GM21717 (cell line): ENCODE measurements at regions not wholly inside any gene's neighbourhood (a gene's known extent, or its start where the extent isn't known, plus 50 kb on each side); places are given as distances from the start of the nearest gene placed in this dataset.

Experiments used
- ATAC-seq: cut with Tn5 transposase; IDR thresholded peaks from one replicate; pipeline ENCODE4 v1.9.1; 2021; ENCODE audit warnings: mild to moderate bottlenecking, moderate library complexity; ENCODE audit not compliant: unreplicated experiment

GRCh38 chr2:199629301-199629700 lies 171.6 kb upstream of the SATB2 start:
- ATAC-seq = no peak

GRCh38 chr2:199627417-199627816 lies 169.7 kb upstream of the SATB2 start:
- no peak for ATAC-seq

GRCh38 chr2:199624958-199625357 lies 167.2 kb upstream of the SATB2 start:
- no peak for ATAC-seq

- no peak for ATAC-seq
Observed at GRCh38 chr2:199612509-199613130, 154.9 kb upstream of the SATB2 start.

- no peak for ATAC-seq
Observed at GRCh38 chr2:199607914-199608313, 150.2 kb upstream of the SATB2 start.

- ATAC-seq = no peak
Observed at GRCh38 chr2:199606193-199606780, 148.5 kb upstream of the SATB2 start.

GRCh38 chr2:199603721-199604291 lies 146.1 kb upstream of the SATB2 start:
- no peak for ATAC-seq

GRCh38 chr2:199602896-199603717 lies 145.4 kb upstream of the SATB2 start:
- ATAC-seq = no peak

GRCh38 chr2:199602271-199602895 lies 144.6 kb upstream of the SATB2 start:
- ATAC-seq = no peak

- ATAC-seq = no peak
Observed at GRCh38 chr2:199596549-199596948, 138.8 kb upstream of the SATB2 start.

- ATAC-seq = no peak
Observed at GRCh38 chr2:199594443-199594842, 136.7 kb upstream of the SATB2 start.

- no peak for ATAC-seq
Observed at GRCh38 chr2:199591826-199592225, 134.1 kb upstream of the SATB2 start.

- ATAC-seq = no peak
Observed at GRCh38 chr2:199590321-199591203, 132.8 kb upstream of the SATB2 start.

- no peak for ATAC-seq
Observed at GRCh38 chr2:199589306-199589705, 131.6 kb upstream of the SATB2 start.

GRCh38 chr2:199588054-199588453 lies 130.3 kb upstream of the SATB2 start:
- ATAC-seq = no peak

- no peak for ATAC-seq
Observed at GRCh38 chr2:199586646-199587045, 128.9 kb upstream of the SATB2 start.

- no peak for ATAC-seq
Observed at GRCh38 chr2:199583676-199584075, 125.9 kb upstream of the SATB2 start.

- no peak for ATAC-seq
Observed at GRCh38 chr2:199581935-199582360, 124.2 kb upstream of the SATB2 start.

GRCh38 chr2:199581408-199581807 lies 123.7 kb upstream of the SATB2 start:
- ATAC-seq = no peak

- ATAC-seq = no peak
Observed at GRCh38 chr2:199575416-199575815, 117.7 kb upstream of the SATB2 start.
